Ishikawa (cell line): ENCODE measurements at regions not wholly inside any gene's neighbourhood (a gene's known extent, or its start where the extent isn't known, plus 50 kb on each side); places are given as distances from the start of the nearest gene placed in this dataset.

Experiments
- CEBPB ChIP-seq: IDR thresholded peaks from 2 replicates; pipeline ENCODE4 v1.6.1; 2012
- CREB1 ChIP-seq: IDR thresholded peaks from 2 replicates; pipeline ENCODE4 v1.6.1; 2012; ENCODE audit warnings: low read depth
- EGR1 ChIP-seq: IDR thresholded peaks from 2 replicates; pipeline ENCODE4 v1.6.1; 2012
- EP300 ChIP-seq: IDR thresholded peaks from 2 replicates; pipeline ENCODE4 v1.6.1; 2012; ENCODE audit warnings: borderline replicate concordance
- FOXM1 ChIP-seq: IDR thresholded peaks from 2 replicates; pipeline ENCODE4 v1.6.1; 2012; ENCODE audit warnings: low read depth, borderline replicate concordance
- MAX ChIP-seq: IDR thresholded peaks from 2 replicates; pipeline ENCODE4 v1.6.1; 2012
- NFIC ChIP-seq: IDR thresholded peaks from 2 replicates; pipeline ENCODE4 v1.6.1; 2012
- RAD21 ChIP-seq: IDR thresholded peaks from 2 replicates; pipeline ENCODE4 v1.6.1; 2012; ENCODE audit warnings: low read depth
- REST ChIP-seq: IDR thresholded peaks from 2 replicates; pipeline ENCODE4 v1.6.1; 2012; ENCODE audit warnings: low read depth, mild to moderate bottlenecking
- TAF1 ChIP-seq: IDR thresholded peaks from 2 replicates; pipeline ENCODE4 v1.6.1; 2012; ENCODE audit warnings: low read depth, mild to moderate bottlenecking
- TCF12 ChIP-seq: IDR thresholded peaks from 2 replicates; pipeline ENCODE4 v1.6.1; 2012; ENCODE audit warnings: low read depth
- TEAD4 ChIP-seq: IDR thresholded peaks from 2 replicates; pipeline ENCODE4 v1.6.1; 2012
- YY1 ChIP-seq: IDR thresholded peaks from 2 replicates; pipeline ENCODE4 v1.6.1; 2012; ENCODE audit warnings: low read depth
- ZBTB7A ChIP-seq: IDR thresholded peaks from 2 replicates; pipeline ENCODE4 v1.6.1; 2012; ENCODE audit warnings: low read depth
- TF ChIP-seq, protein P1 (sequence below): IDR thresholded peaks from 2 replicates; pipeline ENCODE4 v1.6.1; 2012

DNA sequence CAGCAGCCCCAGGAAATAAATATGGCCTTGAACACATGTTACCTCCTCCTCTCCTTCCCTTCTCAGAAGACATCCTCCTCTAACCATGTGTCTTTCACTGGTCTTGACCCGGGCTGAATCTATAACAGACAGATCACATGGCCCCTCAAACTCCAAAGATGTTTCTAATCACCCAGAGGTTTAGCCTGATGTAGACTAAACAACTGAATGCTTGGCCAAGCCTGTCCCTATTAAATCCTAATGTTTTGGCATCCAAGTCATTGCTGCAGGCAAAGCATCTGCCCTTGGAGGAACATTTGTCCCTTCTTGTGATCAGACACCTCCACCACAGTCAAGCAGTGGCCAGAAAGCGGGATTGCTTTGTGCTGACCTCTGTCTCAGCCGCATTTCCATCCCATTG lies 65.5 kb downstream of the ANKRD60 start:
- TF ChIP-seq YY1 (no peak), CREB1 (no peak), MAX (no peak), RAD21 (no peak), FOXM1 (no peak), EP300 (no peak), EGR1 (no peak)
- TF ChIP-seq, protein P1, sequence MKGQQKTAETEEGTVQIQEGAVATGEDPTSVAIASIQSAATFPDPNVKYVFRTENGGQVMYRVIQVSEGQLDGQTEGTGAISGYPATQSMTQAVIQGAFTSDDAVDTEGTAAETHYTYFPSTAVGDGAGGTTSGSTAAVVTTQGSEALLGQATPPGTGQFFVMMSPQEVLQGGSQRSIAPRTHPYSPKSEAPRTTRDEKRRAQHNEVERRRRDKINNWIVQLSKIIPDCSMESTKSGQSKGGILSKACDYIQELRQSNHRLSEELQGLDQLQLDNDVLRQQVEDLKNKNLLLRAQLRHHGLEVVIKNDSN, result no peak

DNA sequence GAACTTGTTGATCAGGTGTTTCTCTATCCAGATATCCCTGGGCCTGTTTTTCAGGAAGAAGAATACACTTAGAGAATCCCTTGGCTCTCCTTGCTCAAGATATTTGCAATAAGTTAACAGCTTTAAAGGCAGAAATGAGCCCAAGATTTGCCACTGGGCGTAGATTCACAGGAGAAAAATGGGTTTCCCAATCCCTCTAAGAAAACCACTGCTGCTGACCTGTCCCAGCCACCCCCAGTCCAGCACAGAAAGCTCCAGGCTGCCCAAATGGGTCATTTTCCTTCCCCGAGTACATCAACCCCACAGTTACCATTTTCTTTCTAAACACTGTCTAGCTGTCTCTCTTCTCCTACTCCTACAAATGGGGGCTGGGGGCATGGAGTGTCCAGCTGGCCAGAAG lies 67.3 kb downstream of the ANKRD60 start:
- no peak for TF ChIP-seq EGR1
- TF ChIP-seq MAX, result no peak
- no peak for TF ChIP-seq ZBTB7A
- TF ChIP-seq YY1, result no peak
- TF ChIP-seq TCF12, result no peak
- no peak for TF ChIP-seq NFIC
- TF ChIP-seq TEAD4, result no peak
- TF ChIP-seq, protein P1, result no peak
- no peak for TF ChIP-seq CREB1
- no peak for TF ChIP-seq RAD21
- TF ChIP-seq REST, result no peak
- TF ChIP-seq EP300, result no peak
- TF ChIP-seq TAF1, result no peak
- TF ChIP-seq FOXM1, result no peak
- no peak for TF ChIP-seq CEBPB

DNA sequence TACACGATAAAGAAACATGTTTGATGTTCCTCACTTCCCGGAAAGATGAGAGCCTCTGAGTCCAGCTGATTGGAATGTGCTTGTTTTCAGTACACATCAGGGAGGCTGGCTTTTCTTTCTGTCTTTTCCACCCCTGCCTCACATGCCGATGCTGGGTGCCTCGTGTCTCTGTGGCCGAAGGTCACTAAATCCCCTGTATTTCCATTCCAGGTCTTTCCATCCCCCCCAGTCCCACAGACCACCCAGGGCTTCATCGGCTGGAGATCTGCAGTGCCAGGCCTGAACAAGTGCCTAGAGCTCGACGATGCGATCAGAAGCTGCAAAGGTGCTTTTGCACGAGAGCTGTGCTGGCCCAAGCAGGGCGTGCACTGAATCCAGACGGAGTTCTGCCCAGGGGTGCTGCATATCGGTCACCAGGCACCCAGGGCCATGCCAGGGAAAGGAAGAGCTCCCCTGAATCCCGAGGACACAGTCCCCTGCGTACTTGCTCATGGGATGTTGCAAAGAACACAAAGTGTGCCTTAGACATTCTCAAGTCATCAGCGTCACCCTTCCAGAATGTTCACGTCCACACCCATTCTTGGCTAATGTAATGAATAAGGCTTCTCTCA lies 67.9 kb downstream of the ANKRD60 start:
- TF ChIP-seq CREB1 (no peak), TEAD4 (no peak), EP300 (no peak), REST (no peak), TCF12 (no peak), YY1 (no peak), ZBTB7A (no peak), EGR1 (no peak), FOXM1 (no peak), MAX (no peak), CEBPB (no peak), TAF1 (no peak), RAD21 (no peak), NFIC (no peak)
- TF ChIP-seq, protein P1, result no peak

DNA sequence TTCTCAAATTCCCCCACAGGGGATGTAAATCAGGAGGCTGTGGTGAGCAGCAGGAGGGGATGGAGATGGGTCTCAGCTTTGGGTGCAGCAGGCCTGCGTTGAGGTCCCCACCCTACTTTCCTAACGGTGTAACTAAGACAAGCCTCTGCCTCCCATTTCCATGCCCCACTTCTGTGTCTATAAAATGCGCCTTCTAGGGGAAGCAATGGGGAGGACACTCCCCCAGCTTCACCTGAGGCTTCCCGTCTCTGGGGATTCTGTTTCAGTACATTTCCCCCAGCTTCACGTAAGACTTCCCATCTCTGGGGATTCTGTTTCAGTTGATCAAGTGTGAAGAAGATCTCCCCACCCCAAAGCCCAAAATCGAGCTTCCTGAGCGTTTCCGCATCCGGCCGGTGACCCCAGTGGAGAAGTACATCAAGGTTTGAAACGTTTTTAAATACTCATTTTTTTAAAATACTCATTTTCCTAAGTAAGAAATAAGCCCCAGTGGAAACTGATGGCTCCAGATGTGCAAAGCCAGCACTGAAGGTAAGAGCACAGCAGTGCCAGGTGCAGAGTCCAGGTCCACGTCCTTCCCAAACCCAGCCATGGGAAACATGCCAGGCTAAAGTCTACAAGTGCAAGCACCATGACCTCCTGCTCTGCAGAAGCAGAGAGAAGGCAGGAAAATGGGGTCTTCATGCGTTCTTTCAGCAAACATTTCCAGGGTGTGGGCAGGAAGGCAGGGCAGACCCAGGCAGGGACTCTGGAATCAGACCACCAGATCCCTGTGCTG lies 73.1 kb downstream of the ANKRD60 start:
- TF ChIP-seq YY1 (no peak), EGR1 (no peak), RAD21 (no peak), CREB1 (no peak), CEBPB (no peak), EP300 (no peak), REST (no peak), TCF12 (no peak), ZBTB7A (no peak), FOXM1 (no peak), NFIC (no peak), TAF1 (no peak), MAX (no peak), TEAD4 (no peak)
- TF ChIP-seq, protein P1, result no peak
